ENCODE measurements at regions not wholly inside any gene's neighbourhood (a gene's known extent, or its start where the extent isn't known, plus 50 kb on each side); places are given as distances from the start of the nearest gene placed in this dataset.

GRCh38 chr20:4613718-4614620 lies 72.3 kb upstream of the PRNP start:
- 0 out of 2 replicates have a peak, but pooled peaks have one; percentile 12 for TF ChIP-seq TEAD4 (IDR thresholded peaks at IDR 0.05; ENCODE audit: borderline replicate concordance, insufficient read depth)
- TF ChIP-seq ZBTB33 (IDR thresholded peaks at IDR 0.05; ENCODE audit: borderline replicate concordance, low read depth) = no peak
- TF ChIP-seq CTCF (IDR thresholded peaks at IDR 0.05) = peak; percentile 71
- no peak for TF ChIP-seq POLR2AphosphoS5 (IDR thresholded peaks at IDR 0.05; ENCODE audit: low read depth, low read length)
- no peak for TF ChIP-seq MAX (IDR thresholded peaks at IDR 0.05; ENCODE audit: low read depth)
- TF ChIP-seq REST (IDR thresholded peaks at IDR 0.05; ENCODE audit: low read depth, low read length) = no peak
- peak; percentile 57 for TF ChIP-seq RAD21 (IDR thresholded peaks at IDR 0.05; ENCODE audit: low read length)
- TF ChIP-seq EZH2phosphoT487 (IDR thresholded peaks at IDR 0.05; ENCODE audit: borderline replicate concordance, low read depth) = no peak
- peak; percentile 70 for TF ChIP-seq SMC3 (IDR thresholded peaks at IDR 0.05; ENCODE audit: low read depth, low read length)
- TF ChIP-seq SIN3A (IDR thresholded peaks at IDR 0.05; ENCODE audit: borderline replicate concordance, low read depth, low read length) = no peak

All from SK-N-SH (cell line).